A673 (cell line): ENCODE measurements at regions not wholly inside any gene's neighbourhood (a gene's known extent, or its start where the extent isn't known, plus 50 kb on each side); places are given as distances from the start of the nearest gene placed in this dataset.

ENCODE experiments used
- BruUV-seq: library from RNA; stranded (reverse); fragments of 400-500 nt; replicated peaks from 2 replicates; lab custom pipeline; 2021; lab: Mats Ljungman, UMichigan
- CTCF ChIA-PET: fragments of 300-600 bp; sonication (Branson Sonifier 250); formaldehyde crosslinking; loops from one replicate; lab custom pipeline; 2022; ENCODE audit warnings: antibody characterized with exemption; lab: Charles Lee
- POLR2A ChIA-PET: fragments of 300-600 bp; sonication (Branson Sonifier 250); formaldehyde crosslinking; loops from one replicate; lab custom pipeline; 2022; ENCODE audit warnings: antibody characterized with exemption; ENCODE audit not compliant: low non-redundant PET; lab: Charles Lee
- DNase-seq: peaks from one replicate; pipeline ENCODE4 v3.0.0-alpha.2; 2015; ENCODE audit warnings: low spot score
- H3K27ac ChIP-seq: fragments of 200-600 bp; sonication (generic); 2 replicates; pipeline ENCODE4 v1.5.1; 2016; ENCODE audit warnings: mixed run types, low read depth, mild to moderate bottlenecking, mixed read lengths, antibody characterized with exemption, low read length; ENCODE audit not compliant: poor library complexity, severe bottlenecking
- H3K27me3 ChIP-seq: fragments of 200-600 bp; sonication (generic); replicated peaks from 2 replicates; pipeline ENCODE4 v1.6.1; 2017; ENCODE audit warnings: mixed run types, low read depth, mild to moderate bottlenecking, mixed read lengths, antibody characterized with exemption, low read length; ENCODE audit not compliant: insufficient read depth, poor library complexity
- H3K36me3 ChIP-seq: fragments of 200-600 bp; sonication (generic); 2 replicates; pipeline ENCODE4 v1.6.1; 2016; ENCODE audit warnings: mixed run types, mild to moderate bottlenecking, mixed read lengths, antibody characterized with exemption, low read length; ENCODE audit not compliant: insufficient read depth, poor library complexity, severe bottlenecking
- H3K4me1 ChIP-seq: fragments of 200-600 bp; sonication (generic); 2 replicates; pipeline ENCODE4 v1.6.1; 2017; ENCODE audit warnings: mixed run types, mild to moderate bottlenecking, mixed read lengths, antibody characterized with exemption, low read length; ENCODE audit not compliant: insufficient read depth, poor library complexity, severe bottlenecking
- H3K4me3 ChIP-seq: fragments of 200-600 bp; sonication (generic); 2 replicates; pipeline ENCODE4 v1.5.1; 2016; ENCODE audit warnings: low read depth, mixed run types, mild to moderate bottlenecking, mixed read lengths, low read length; ENCODE audit not compliant: poor library complexity, severe bottlenecking
- H3K9me3 ChIP-seq: fragments of 200-600 bp; sonication (generic); 2 replicates; pipeline ENCODE4 v1.6.1; 2016; ENCODE audit warnings: mixed run types, low read depth, mild to moderate bottlenecking, mixed read lengths, antibody characterized with exemption, low read length; ENCODE audit not compliant: poor library complexity, severe bottlenecking
- EZH2 ChIP-seq: fragments of 200-600 bp; sonication (generic); IDR thresholded peaks from 2 replicates; pipeline ENCODE4 v1.6.1; 2017; ENCODE audit warnings: borderline replicate concordance, low read depth, mild to moderate bottlenecking, mixed read lengths, antibody characterized with exemption, low read length; ENCODE audit not compliant: poor library complexity, severe bottlenecking
- intact Hi-C: fragments of 100-400 bp; cut with micrococcal nuclease; formaldehyde crosslinking; loops from one replicate; pipeline ENCODE4 v1.10.0; 2022; ENCODE audit not compliant: unreplicated experiment
- TF ChIP-seq, protein P1 (sequence below): fragments of 300-800, 200-600 bp; sonication (generic); conservative IDR thresholded peaks from 2 replicates; pipeline ENCODE4 v1.5.1; 2017; ENCODE audit warnings: low read depth, mild to moderate bottlenecking, antibody characterized with exemption, low read length, moderate library complexity, mixed read lengths

DNA sequence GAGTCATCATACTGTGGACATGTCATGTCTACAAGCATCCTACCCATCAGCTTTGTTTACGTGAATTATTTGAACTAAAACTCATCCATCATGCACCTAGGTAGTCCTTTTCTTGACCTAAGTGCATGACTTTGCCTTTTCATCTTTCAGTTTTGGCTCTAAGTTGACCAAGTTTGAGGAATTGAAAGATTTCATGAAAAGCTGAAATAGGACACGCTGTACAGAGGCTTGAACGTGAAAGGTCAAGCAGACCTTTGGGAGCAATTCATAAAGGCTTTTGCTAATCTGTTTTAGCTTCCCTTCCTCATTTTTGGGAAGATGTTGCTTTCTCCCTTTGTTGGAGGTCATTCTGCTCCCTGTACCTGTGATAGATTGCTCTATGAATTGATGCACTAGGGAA, 55.1 kb upstream of the MLIP start:
- no TSS peak for BruUV-seq
- CTCF ChIA-PET: no interaction called here

DNA sequence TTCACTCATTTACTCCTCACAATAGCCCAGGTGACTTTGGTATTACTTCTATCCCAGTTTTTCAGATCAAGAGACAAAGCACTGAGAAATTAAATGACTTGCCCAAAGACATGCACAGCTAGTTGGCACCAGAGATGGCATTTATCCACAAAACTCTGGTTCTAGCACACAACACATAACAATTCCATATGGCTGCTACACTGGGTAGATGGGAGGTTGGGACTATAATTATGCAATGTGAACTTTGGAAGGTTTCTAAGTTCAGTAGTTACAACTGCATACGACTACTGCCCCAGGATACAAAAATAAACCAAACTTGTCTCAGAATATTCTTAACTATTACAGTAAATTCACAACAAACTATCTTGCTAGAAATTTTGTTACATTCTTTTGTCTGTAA, 54.2 kb upstream of the MLIP start:
- ChIA-PET POLR2A (no interaction called here), CTCF (no interaction called here)
- H3K4me3 ChIP-seq: no peak overlapping the region
- no peak for TF ChIP-seq EZH2
- TF ChIP-seq, protein P1, sequence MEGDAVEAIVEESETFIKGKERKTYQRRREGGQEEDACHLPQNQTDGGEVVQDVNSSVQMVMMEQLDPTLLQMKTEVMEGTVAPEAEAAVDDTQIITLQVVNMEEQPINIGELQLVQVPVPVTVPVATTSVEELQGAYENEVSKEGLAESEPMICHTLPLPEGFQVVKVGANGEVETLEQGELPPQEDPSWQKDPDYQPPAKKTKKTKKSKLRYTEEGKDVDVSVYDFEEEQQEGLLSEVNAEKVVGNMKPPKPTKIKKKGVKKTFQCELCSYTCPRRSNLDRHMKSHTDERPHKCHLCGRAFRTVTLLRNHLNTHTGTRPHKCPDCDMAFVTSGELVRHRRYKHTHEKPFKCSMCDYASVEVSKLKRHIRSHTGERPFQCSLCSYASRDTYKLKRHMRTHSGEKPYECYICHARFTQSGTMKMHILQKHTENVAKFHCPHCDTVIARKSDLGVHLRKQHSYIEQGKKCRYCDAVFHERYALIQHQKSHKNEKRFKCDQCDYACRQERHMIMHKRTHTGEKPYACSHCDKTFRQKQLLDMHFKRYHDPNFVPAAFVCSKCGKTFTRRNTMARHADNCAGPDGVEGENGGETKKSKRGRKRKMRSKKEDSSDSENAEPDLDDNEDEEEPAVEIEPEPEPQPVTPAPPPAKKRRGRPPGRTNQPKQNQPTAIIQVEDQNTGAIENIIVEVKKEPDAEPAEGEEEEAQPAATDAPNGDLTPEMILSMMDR: no peak
- no TSS peak for BruUV-seq
- H3K9me3 ChIP-seq: no peaks in the 10 kb centered on the region
- DNase-seq: no peak
- H3K4me1 ChIP-seq: peaks cover 30% of the 10 kb centered on the region
- no peaks in the 10 kb centered on the region for H3K36me3 ChIP-seq
- intact Hi-C loops: no loop called here
- no peak overlapping the region for H3K27ac ChIP-seq
- no peaks in the 10 kb centered on the region for H3K27me3 ChIP-seq

More for the DNA sequence above, 55.1 kb upstream of the MLIP start:
- H3K27ac ChIP-seq: no peak overlapping the region
- intact Hi-C loops: no loop called here
- H3K4me1 ChIP-seq: peaks cover 25% of the 10 kb centered on the region
- H3K4me3 ChIP-seq: no peak overlapping the region
- POLR2A ChIA-PET: interaction anchor here (0.6 kb wide), 1 partner anchor 55 kb away, joined by 3 read pairs; no protein-coding TSS in a partner anchor
- no peaks in the 10 kb centered on the region for H3K27me3 ChIP-seq
- no peaks in the 10 kb centered on the region for H3K36me3 ChIP-seq
- no peak for DNase-seq
- no peak for TF ChIP-seq EZH2
- TF ChIP-seq, protein P1: no peak
- no peaks in the 10 kb centered on the region for H3K9me3 ChIP-seq

DNA sequence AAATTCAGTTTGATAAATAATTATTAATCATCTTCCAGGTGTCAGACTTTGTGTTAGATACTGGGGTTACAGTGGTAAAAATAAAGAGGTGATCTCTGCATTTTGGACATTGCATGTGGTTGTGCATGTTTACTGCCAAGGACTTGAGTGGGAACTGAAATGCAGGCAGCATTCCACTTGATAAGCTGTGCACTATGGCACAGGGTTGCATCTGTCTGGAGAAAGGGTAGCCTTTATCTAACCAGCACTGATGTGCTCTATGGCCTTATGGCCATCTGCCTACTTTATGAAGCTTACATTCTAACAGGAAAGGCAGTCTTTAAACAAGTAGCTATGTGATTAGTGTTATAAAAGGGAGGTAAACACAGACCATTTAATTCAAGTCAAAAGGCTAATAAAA, 53.0 kb upstream of the MLIP start:
- Histone ChIP-seq H3K27ac (no peak overlapping the region), H3K9me3 (no peaks in the 10 kb centered on the region), H3K36me3 (no peaks in the 10 kb centered on the region), H3K4me3 (no peak overlapping the region), H3K27me3 (no peaks in the 10 kb centered on the region), H3K4me1 (peaks cover 30% of the 10 kb centered on the region)
- ChIA-PET POLR2A (no interaction called here), CTCF (interaction anchor here (0.6 kb wide), 1 partner anchor 324 kb away, joined by 3 read pairs; no protein-coding TSS in a partner anchor)
- BruUV-seq: no TSS peak
- TF ChIP-seq, protein P1: no peak
- TF ChIP-seq EZH2: no peak
- no peak for DNase-seq
- intact Hi-C loops: no loop called here
